M059J (cell line): ENCODE measurements at regions not wholly inside any gene's neighbourhood (a gene's known extent, or its start where the extent isn't known, plus 50 kb on each side); places are given as distances from the start of the nearest gene placed in this dataset.
"Not testable (repeated sequence)": the region's sequence is repeated elsewhere in the genome, so short reads cannot be mapped to it uniquely, and the experiment has no call there.

ENCODE experiments used
- DNase-seq: peaks from one replicate; pipeline ENCODE4 v3.0.0-alpha.2; 2012; ENCODE audit warnings: low read depth

DNA sequence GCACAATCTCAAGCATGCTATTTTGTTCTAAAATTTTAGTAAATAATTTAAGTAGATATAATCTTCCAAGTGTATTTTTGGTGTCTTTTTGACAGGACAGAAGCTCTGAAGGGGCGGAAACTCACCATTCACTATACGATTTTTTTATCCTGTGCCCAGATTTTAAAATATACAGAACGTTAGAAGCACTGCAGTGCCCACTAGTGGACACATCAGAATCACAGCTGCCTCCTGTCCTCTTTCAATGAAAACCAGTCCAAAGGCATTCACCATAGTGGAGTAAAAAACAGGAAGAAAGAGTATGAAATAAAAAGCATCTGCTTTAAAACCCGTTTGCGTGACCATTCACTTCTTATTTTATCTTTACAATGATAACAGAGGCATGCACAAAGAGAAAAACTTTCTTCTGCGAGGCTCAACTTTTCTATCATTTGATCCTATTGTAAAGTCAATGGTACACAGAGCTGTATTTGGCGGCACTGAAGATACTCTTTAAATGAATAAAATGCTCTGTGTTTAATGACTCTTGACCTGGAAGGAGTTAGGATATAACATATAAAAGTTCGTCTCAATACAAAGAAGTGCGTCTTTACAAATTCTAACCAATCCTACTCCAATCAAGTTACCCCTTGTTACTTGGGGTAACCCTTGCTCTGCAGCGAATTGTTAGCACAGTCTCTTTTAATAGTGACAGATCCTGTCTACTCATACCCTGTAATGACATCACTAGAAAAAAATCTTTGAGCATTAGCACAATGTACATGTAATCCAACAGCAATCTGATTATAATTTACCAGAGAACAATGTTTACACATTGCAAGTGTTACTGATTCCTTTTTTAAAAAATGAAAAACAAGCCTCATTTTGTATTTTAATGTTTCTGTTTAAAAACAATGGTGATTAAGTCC is 339.8 kb upstream of the PSMD7 start:
- peak; percentile 52 for DNase-seq

DNA sequence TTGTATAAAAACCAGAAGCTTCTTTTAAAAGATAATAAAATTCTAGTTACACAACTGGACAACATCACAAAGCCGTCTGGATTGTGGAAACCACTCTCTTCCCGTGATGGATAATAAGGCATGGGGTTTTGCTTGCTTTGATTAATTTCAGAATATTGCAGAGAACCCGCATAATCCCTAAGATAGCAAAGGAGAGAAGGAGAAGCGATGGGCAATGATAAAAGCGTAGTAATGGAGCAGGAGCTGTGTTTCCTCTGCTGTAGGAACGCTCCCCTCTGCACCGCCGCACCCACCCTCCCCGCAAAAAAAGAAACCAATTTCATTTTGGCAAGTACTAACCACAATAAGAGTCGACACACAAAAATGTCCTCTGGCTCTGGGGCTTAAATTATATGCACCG is 340.9 kb upstream of the PSMD7 start:
- no peak for DNase-seq

DNA sequence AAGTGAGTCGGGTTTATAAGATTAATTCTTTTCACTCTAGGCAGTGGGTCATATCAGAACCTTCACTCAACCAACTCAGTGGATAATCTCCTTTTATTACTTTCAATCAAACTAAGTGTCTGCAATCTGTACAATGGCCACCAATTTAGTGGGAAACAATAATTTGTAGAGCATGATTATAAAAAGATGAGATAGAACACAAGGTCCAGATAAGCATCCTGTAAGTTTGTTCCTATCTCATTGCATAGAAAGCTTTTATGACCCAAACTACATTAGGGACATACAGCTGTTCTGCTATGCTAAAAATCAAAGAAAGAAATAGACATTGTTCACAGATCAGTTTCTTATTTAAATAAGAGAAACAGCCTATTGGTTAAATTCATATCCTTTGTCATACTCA is 341.4 kb upstream of the PSMD7 start:
- no peak for DNase-seq

DNA sequence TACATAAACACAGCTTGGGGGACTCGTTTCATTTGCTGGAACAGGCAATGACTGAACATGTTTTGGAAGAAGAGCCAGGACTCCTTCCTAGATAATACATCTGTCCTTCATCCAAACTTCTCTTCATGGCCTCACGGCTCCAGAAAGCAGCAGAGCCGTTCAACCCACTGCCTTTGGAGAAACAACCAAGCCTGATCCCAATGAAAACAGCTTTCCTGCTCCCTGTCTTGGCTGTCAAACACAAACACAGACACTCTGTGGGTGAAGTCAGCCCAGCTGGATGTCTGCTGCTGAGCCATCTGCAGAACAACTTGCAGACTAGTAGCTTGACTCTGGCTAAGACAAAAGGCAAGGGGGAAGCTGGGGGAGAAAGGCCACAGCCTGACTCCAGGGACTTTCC is 345.1 kb upstream of the PSMD7 start:
- no peak for DNase-seq

DNA sequence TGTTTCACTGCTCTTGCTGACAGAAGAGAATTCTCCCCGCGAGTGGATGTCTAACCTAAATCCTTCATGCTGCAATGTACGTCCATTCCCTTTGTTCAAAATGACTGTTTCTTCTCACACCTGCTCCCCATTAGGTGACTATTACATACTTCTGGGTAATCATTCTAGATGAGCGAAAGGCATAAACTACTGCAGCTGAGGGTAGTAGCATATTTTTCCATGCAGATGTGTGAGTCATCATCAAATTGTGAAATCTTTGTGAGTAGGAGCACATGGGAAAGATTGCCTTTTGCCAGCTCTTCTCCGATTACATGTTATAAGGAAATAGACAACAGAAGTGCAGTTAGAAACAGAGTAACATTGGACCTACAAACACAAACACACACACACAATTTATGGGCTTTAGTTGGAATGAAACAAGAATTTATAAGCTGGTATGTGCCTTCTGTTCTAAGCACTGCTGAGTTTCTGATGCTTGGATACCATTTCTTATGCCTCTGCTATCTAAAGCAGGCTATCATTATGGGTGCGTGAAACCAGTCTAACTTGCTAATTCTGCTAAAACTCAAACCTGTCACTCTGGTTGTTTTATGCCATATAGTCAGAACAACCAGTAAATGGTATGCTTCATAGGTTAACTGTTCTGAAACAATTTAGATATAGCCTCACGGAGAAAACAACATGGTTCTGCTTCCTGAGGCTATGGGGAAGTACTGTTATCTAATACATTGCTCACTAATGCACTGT is 346.9 kb upstream of the PSMD7 start:
- peak; percentile 65 for DNase-seq

DNA sequence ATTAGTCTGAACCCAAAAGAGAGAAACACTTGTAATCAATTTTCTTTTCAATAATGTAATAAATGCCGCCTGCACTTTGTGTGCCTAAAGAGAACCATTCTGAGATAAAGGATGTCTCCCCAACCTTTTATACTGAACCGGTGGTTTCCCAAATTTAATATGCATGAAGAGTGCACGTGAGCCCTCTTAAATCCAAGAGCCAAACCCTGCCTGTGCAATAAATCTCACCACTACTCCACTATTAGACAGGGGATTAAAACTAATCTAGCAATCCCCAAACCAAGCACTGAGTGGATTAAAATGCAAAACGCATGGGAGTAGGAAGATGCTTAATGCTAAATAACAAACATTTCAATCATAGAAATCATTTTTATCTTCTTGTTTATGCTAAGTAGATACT is 351.0 kb upstream of the PSMD7 start:
- no peak for DNase-seq

DNA sequence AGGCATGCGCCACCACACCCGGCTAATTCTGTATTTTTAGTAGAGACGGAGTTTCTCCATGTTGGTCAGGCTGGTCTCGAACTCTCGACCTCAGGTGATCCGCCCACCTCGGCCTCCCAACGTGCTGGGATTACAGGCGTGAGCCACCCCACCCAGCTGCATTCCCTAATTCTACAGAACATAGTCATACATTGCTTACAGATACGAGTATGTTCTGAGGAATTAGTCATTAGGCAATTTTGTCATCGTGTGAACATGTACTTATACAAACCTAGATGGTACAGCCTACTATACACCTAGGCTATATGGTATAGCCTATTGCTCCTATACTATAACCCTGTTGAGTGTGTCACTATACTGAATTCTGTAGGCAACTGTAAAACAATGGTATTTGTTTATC is 353.4 kb upstream of the PSMD7 start:
- not testable (repeated sequence) for DNase-seq

DNA sequence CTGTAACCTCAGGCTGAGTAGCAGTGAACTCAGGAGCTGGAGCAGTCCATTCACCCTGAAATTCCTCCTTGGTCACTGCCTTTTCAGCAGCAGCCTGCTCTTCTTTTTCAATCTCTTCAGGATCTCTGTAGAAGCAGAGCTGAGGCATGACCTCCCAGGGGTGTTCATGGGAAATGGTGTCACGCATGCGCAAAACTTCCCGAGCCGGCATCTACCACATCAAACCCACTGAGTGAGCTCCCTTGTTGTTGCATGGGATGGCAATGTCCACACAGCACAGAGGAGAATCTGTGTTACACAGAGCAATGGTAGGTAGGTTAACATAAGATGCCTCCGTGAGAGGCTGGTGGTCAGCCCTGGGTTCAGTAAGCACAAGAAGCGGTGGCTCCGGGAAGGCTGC is 355.8 kb upstream of the PSMD7 start:
- not testable (repeated sequence) for DNase-seq

DNA sequence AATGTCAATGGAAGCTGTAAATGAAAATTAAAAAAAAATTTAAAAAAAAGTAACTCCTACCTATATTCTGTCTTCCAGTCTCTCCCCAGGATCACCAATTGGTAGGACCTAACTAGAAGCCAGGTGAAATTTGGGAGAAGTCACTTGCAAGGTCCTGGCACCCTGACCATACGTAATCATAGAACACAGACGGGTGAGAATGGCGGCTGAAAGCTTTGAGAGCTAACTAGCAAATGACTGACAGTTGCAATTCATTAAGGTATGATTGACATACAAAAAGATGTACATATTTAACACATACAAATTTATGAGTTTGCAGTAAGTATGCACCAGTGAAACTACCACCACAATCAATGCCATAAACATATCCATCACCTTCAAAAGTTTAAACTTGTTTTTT is 372.7 kb upstream of the PSMD7 start:
- no peak for DNase-seq

DNA sequence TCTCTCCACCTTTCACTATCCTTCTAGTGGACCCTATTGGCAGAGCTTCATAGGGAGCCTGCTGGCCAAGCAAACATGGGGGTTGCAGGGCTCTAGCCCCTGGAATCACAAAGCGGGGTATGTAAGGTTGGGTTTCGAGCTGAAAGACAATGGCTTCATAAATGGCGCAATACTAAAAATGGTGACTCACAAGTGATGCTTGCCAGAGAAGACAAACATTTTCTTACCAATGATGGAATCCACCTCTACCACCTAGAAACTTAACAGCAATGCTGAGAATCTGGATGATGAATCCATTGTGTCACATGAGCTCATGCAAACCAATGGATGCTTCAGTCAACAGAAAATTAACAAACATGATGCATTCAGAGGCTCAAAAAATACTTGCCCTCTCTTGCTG is 375.3 kb upstream of the PSMD7 start:
- DNase-seq: peak; percentile 0

DNA sequence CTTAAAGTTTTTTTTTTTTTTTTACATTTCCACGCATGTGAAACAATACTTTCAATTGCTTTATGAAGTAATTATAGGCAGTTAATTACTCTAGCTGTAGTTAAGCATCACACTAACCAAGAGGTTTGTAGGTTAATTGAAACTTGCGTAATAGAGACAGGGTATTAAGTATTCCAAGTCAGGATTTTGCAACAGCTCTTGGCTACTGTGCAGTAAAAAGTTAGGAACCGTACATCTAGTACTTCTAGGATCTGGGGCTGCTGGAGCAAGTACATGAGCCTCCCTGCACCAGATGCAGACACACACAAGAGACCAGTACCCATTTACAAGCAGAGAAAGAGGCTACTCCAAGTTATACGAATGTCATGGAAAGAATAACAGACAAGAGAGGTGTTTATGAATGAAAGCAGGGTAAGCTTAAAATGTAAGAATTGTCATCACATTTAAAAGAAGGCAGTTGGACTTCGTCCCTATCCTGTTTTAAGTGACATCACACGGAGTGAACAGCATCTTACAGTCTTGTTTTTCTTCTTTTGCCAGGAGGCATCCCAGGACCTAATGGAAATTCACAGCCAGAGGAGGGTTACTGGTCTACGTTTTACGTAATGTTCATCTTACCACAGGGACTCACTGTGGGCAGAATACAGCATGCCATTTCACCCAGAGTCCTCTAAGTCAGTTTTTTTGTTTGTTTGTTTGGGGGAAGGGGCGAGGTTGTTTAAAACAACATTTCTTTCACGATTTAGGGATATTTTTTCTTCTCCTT is 379.6 kb upstream of the PSMD7 start:
- no peak for DNase-seq

DNA sequence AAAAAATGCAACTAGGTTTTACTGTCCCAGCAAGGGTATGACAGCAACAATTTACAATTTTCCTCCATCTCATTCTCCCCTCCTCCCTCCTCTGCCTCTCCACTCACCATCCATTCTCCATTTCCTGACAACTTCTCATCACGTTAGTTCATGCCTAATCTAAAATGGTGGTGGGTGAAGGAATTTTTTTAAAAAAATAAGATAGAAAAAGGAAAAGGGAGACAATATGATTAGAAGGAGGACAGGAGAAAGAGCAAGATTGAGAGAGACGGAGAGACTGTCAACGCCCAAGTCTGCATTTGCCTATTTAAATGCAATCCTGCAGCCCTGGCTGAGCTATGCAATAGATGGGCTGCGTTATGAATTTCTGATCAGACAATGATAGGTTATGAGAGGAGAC is 380.7 kb upstream of the PSMD7 start:
- no peak for DNase-seq

DNA sequence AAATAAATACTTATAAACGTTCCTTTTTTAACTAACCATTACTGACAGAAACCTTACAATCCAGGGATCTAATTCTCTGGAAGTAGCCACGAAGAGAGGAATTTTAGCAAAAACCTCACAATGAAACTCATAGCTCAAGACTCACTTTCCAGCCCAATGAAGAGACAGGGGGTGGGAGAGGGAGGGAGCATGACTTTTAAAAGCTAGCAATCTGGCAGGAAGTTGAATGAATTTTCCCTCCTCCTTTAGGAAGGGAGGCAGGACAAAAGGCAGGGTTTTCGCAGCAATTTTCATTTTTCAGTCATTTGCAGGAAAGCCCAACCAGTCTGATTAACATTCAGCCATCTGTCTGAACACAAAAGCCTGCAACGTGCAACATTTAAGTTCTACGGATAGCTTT is 381.5 kb upstream of the PSMD7 start:
- no peak for DNase-seq

DNA sequence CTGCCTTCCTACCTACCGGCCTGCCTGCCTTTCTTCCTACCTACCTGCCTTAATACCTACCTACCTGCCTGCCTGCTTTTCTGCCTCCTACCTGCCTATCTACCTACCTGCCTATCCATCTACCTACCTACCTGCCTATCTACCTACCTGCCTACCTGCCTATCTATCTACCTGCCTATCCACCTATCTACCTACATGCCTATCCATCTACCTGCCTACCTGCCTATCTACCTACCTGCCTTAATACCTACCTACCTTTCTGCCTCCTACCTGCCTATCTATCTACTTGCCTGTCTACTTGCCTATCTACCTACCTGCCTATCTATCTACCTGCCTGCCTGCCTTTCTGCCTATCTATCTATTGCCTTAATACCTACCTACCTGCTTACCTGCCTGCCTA is 383.8 kb upstream of the PSMD7 start:
- DNase-seq: no peak

DNA sequence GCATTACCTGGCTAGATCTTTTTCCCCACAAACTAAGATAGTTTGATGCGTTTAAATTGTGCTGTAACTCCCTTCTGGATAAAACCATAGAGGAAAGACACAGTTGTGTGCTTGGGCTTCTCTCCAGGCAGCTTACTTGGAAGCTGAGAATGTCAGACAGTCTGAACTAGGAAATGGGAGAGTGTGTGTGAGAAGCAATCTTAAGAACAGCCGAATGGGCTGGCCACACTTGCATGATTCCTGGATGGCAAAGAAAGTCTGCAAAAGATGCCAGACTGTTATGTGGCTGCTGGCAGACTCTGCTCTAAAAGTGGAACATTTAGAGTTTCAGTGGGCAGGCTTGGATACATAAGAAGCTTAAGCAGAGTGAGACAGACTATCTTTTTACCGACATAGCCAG is 384.3 kb upstream of the PSMD7 start:
- no peak for DNase-seq

DNA sequence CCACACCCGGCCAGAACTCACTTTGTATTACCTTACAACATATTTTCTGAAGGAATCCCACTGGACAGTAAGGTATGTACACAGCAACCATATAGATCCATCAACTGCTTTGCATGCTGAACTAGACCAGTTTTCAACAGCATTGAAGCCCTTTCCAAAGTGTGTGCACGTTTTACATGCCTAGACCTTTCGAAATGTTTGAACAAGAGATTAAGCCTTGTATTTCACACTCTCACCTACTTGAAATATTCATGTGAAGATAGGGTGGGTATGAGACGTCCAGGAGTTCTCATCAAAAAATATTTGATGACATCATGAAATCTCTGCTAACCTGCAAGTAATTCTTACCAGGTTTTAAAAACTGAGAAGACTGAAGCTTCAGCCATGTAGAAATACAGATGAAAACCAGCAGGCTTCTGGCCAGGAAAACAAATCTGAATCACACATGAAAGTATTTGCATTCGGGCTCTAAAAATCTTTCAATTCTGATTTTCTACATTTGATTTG is 387.0 kb upstream of the PSMD7 start:
- DNase-seq: no peak

DNA sequence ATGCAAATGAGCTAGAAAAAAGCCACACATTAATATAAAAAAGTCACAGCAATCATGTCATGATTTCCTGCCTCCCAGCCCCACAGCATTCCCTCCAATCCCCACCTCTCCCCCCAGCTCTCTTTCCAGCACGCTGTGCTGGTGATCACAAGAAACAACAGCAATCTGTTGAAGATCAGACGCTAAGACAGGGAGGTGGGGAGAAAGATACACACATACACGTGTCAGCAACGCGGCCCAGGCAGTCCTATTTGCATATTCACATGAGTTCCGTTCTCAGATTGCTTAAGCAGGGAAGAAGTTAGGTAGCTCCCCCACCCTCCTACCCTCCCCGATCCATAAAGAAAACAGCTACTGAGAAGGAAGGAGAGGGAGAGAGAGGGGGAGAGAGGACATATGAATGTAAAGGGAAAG is 405.5 kb upstream of the PSMD7 start:
- DNase-seq: no peak

DNA sequence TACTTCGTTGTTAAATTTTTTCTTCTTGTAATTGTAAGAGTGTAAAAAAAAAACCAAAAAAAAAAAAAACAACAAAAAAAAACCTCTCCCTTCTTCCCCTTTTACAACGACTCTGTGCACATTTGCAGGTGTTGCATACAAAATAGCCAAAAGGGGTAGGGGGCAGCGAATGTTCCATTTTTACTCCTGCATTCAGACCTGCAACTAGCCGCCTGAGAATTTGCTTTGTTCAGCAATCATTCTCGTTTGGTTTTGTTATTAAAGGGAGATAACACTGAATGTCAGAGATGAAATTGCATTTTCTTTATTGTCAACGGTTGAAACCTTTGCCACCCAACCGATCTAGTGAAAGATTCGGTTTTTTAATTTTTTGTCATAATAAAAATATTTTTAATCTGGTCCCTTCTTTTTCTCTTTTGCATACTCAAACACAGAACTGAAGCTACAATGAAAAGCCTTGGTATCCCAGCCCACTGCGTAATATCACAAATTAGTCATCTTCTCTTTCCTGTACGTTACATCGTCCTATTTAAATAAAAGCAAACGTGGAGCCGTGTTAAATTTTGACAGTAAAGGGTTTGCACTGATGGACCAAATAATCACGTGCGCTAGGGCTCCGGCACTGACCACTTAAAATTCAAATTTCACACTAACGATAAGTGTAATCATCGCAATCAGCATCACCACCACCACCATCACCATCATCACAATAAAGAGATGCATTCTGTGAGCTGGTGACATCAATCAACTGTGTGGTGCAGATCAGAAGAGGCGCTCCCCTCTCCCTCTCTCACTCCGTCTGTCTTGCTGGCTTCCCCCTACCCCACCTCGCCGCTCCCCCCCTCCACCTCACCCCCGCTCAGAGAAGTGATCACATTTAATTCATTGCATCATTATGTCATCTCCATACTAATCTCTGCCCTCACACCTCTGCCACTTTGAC is 406.2 kb upstream of the PSMD7 start:
- no peak for DNase-seq

DNA sequence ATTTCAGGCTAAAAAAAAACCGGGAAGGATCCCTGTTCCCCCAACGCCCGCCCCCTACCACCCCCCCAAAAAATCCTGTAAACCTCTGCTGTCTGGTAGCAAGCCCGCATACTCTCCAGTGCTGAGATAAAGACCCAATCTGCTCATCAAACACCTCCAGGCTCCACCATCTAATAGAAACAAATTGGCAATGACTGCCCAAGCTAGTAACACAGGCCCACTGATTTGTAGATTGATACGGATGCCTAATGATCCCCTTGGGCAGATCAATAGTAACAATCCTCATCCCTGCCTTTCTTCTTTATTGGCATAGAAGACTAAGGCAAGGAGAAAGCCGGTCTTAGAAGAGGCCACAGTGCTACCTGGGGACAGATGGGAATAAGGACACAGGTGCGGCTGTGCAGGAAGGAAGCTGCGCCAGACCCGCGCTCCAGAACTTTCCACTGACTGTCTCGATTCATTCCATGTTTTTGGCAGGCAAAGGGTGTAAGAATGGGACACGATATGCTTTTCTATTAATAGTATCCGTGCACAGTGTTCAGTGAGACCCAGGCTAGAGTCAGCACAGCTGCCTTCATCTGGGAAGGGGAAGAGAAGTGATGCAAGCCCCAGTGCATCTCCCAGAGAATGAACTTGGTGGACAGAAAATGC is 407.6 kb upstream of the PSMD7 start:
- no peak for DNase-seq

DNA sequence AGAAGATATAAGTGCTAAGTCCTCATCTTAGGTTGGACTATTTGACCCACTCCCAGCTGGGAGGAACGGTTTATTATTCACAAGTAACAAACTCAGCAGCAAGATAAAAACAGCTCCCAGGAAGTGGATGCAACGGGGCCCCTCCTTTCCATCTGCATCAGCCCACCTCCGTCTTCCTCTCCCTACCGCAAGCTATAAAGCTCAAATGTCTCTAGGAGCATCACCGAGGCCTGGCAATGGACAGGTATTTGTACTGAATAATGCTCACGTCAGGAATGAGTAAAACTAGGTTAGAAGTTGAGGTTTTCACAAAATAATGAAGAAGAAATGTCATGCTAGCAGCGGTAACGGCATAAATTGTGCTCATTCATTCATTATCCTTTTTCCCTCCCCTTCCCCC is 408.7 kb upstream of the PSMD7 start:
- DNase-seq: no peak

DNA sequence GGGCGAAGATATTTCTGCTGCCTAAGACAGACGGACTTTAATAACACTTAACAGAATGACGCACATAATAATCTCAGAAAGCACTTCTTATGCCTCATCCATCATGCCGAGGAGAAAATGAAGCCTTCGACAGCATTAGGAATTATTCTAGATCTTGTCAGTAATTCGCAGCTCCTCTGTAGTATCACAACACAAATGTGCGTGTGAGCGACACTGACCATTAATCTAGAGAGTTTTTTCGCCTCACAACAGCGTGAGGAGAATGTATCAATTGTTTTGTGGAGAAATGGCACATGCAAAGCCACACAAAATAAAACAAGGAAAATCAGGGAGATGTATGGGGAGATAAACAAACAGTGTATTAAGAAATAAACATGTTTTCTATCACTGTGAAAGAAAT is 410.2 kb upstream of the PSMD7 start:
- no peak for DNase-seq
